IMR-90 (cell line): ENCODE measurements at regions not wholly inside any gene's neighbourhood (a gene's known extent, or its start where the extent isn't known, plus 50 kb on each side); places are given as distances from the start of the nearest gene placed in this dataset.

ENCODE experiments used
- ATAC-seq: fragments of 200-7000 bp; cut with Tn5 transposase; 2 replicates; pipeline ENCODE4 v1.9.1; 2020; ENCODE audit warnings: low read depth, mild to moderate bottlenecking, moderate library complexity
- BruUV-seq: library from RNA; stranded (reverse); fragments of 400-500 nt; replicated peaks from 2 replicates; lab custom pipeline; 2021; lab: Mats Ljungman, UMichigan
- CTCF ChIA-PET: fragments of 300-600 bp; formaldehyde crosslinking; extraction: SDS; loops from one replicate; lab custom pipeline; 2021; ENCODE audit warnings: antibody characterized with exemption; lab: Yijun Ruan, JAX
- POLR2A ChIA-PET: fragments of 300-600 bp; sonication (Branson Sonifier 250); formaldehyde crosslinking; loops from one replicate; lab custom pipeline; 2022; ENCODE audit warnings: antibody characterized with exemption; ENCODE audit not compliant: unreplicated experiment; lab: Charles Lee
- DNase-seq: peaks from one replicate; pipeline ENCODE4 v3.0.0; 2013
- H2AFZ ChIP-seq: replicated peaks from 2 replicates; pipeline ENCODE3; 2013; ENCODE audit warnings: low read length, mild to moderate bottlenecking; ENCODE audit not compliant: poor library complexity
- H2AK5ac ChIP-seq: 2 replicates; pipeline ENCODE4 v1.6.1; 2013; ENCODE audit warnings: low read depth, low read length, inconsistent platforms
- H2AK9ac ChIP-seq: replicated peaks from 2 replicates; pipeline ENCODE3; 2013; ENCODE audit warnings: mild to moderate bottlenecking, low read depth, low read length, moderate library complexity; ENCODE audit not compliant: poor library complexity
- H2BK120ac ChIP-seq: 2 replicates; pipeline ENCODE4 v1.6.1; 2013; ENCODE audit warnings: low read depth, low read length, inconsistent platforms
- H2BK15ac ChIP-seq: 3 replicates; pipeline ENCODE4 v1.6.1; 2013; ENCODE audit warnings: low read depth, low read length, inconsistent platforms
- H2BK20ac ChIP-seq: 2 replicates; pipeline ENCODE4 v1.6.1; 2013; ENCODE audit warnings: low read depth, mild to moderate bottlenecking, inconsistent platforms, low read length, moderate library complexity
- H2BK5ac ChIP-seq: 2 replicates; pipeline ENCODE4 v1.6.1; 2013; ENCODE audit warnings: mild to moderate bottlenecking, low read depth, low read length, inconsistent platforms; ENCODE audit not compliant: poor library complexity, severe bottlenecking
- H3K14ac ChIP-seq: replicated peaks from 2 replicates; pipeline ENCODE4 v1.6.1; 2013; ENCODE audit warnings: low read depth, low read length, inconsistent platforms
- H3K18ac ChIP-seq: 2 replicates; pipeline ENCODE4 v1.6.1; 2013; ENCODE audit warnings: low read depth, low read length, control low read depth
- H3K23ac ChIP-seq: 2 replicates; pipeline ENCODE4 v1.6.1; 2013; ENCODE audit warnings: low read depth, low read length, inconsistent platforms
- H3K27ac ChIP-seq: 2 replicates; pipeline ENCODE4 v1.5.1; 2013; ENCODE audit warnings: mild to moderate bottlenecking, control low read depth, low read length; ENCODE audit not compliant: insufficient read depth
- H3K27me3 ChIP-seq: 2 replicates; pipeline ENCODE4 v1.6.1; 2013; ENCODE audit warnings: low read length; ENCODE audit not compliant: control insufficient read depth, insufficient read depth
- H3K36me3 ChIP-seq: 2 replicates; pipeline ENCODE4 v1.6.1; 2013; ENCODE audit warnings: low read length, mixed read lengths; ENCODE audit not compliant: control insufficient read depth, insufficient read depth
- H3K4ac ChIP-seq: 2 replicates; pipeline ENCODE4 v1.6.1; 2013; ENCODE audit warnings: low read depth, low read length, inconsistent platforms
- H3K4me1 ChIP-seq: 2 replicates; pipeline ENCODE4 v1.6.1; 2013; ENCODE audit warnings: low read length, mixed read lengths; ENCODE audit not compliant: control insufficient read depth, insufficient read depth
- H3K4me2 ChIP-seq: 2 replicates; pipeline ENCODE4 v1.6.1; 2013; ENCODE audit warnings: low read depth, mild to moderate bottlenecking, control low read depth, low read length, moderate library complexity
- H3K4me3 ChIP-seq: 2 replicates; pipeline ENCODE4 v1.5.1; 2013; ENCODE audit warnings: low read depth, mild to moderate bottlenecking, control low read depth, low read length, moderate library complexity; ENCODE audit not compliant: insufficient read depth
- H3K56ac ChIP-seq: 2 replicates; pipeline ENCODE4 v1.6.1; 2013; ENCODE audit warnings: low read length, inconsistent platforms; ENCODE audit not compliant: insufficient read depth; ENCODE audit errors: extremely low read depth
- H3K79me1 ChIP-seq, 2 experiments: 2 replicates each; pipeline ENCODE4 v1.6.1; 2013; ENCODE audit warnings: low read length in 2 of 2, inconsistent platforms in 1 of 2, low read depth in 1 of 2
- H3K9ac ChIP-seq: 2 replicates; pipeline ENCODE4 v1.6.1; 2013; ENCODE audit warnings: low read depth, low read length, control low read depth
- H3K9me1 ChIP-seq: 2 replicates; pipeline ENCODE4 v1.6.1; 2013; ENCODE audit warnings: low read length, inconsistent platforms; ENCODE audit not compliant: insufficient read depth
- H3K9me3 ChIP-seq: 2 replicates; pipeline ENCODE4 v1.6.1; 2013; ENCODE audit warnings: low read length; ENCODE audit not compliant: control insufficient read depth, insufficient read depth
- H4K20me1 ChIP-seq: 2 replicates; pipeline ENCODE4 v1.6.1; 2013; ENCODE audit warnings: low read length, inconsistent platforms; ENCODE audit not compliant: insufficient read depth
- H4K5ac ChIP-seq: 2 replicates; pipeline ENCODE4 v1.6.1; 2013; ENCODE audit warnings: mild to moderate bottlenecking, low read depth, low read length, control low read depth
- H4K8ac ChIP-seq, 2 experiments: 2 replicates each; pipeline ENCODE4 v1.6.1; 2013; ENCODE audit warnings: low read depth in 2 of 2, low read length in 2 of 2, control low read depth in 1 of 2, inconsistent platforms in 1 of 2
- H4K91ac ChIP-seq: 2 replicates; pipeline ENCODE4 v1.6.1; 2013; ENCODE audit warnings: low read depth, low read length, inconsistent platforms; ENCODE audit not compliant: insufficient read depth
- BHLHE40 ChIP-seq: fragments of 150-350 bp; IDR thresholded peaks from 2 replicates; pipeline ENCODE4 v1.6.1; 2016; ENCODE audit warnings: mild to moderate bottlenecking, low read depth, low read length
- CEBPB ChIP-seq: IDR thresholded peaks from 2 replicates; pipeline ENCODE4 v1.6.1; 2012; ENCODE audit warnings: low read depth, low read length, improper control_type of control experiment
- CHD1 ChIP-seq: IDR thresholded peaks from 2 replicates; pipeline ENCODE4 v1.6.1; 2012; ENCODE audit warnings: low read depth, low read length, improper control_type of control experiment
- FOS ChIP-seq: fragments of 150-350 bp; IDR thresholded peaks from 2 replicates; pipeline ENCODE4 v1.6.1; 2016; ENCODE audit warnings: low read depth, low read length
- MAFK ChIP-seq: IDR thresholded peaks from 2 replicates; pipeline ENCODE4 v1.6.1; 2012; ENCODE audit warnings: low read depth, low read length, improper control_type of control experiment
- MAZ ChIP-seq: IDR thresholded peaks from 2 replicates; pipeline ENCODE4 v1.6.1; 2012; ENCODE audit warnings: low read depth, mild to moderate bottlenecking, low read length, improper control_type of control experiment, moderate library complexity, borderline replicate concordance
- MXI1 ChIP-seq: IDR thresholded peaks from 2 replicates; pipeline ENCODE4 v1.6.1; 2012; ENCODE audit warnings: low read depth, mild to moderate bottlenecking, low read length, moderate library complexity, borderline replicate concordance
- NFE2L2 ChIP-seq: fragments of 150-350 bp; IDR thresholded peaks from 2 replicates; pipeline ENCODE4 v1.6.1; 2016; ENCODE audit warnings: low read depth, mild to moderate bottlenecking, low read length
- POLR2A ChIP-seq: IDR thresholded peaks from 2 replicates; pipeline ENCODE4 v1.6.1; 2012; ENCODE audit warnings: mild to moderate bottlenecking, low read depth, low read length
- RAD21 ChIP-seq: IDR thresholded peaks from 2 replicates; pipeline ENCODE4 v1.6.1; 2012; ENCODE audit warnings: low read length, improper control_type of control experiment
- RCOR1 ChIP-seq: IDR thresholded peaks from 2 replicates; pipeline ENCODE4 v1.6.1; 2012; ENCODE audit warnings: mild to moderate bottlenecking, low read length, improper control_type of control experiment; ENCODE audit not compliant: insufficient replicate concordance
- SMC3 ChIP-seq: fragments of 150-350 bp; IDR thresholded peaks from 2 replicates; pipeline ENCODE4 v1.6.1; 2016; ENCODE audit warnings: low read depth, mild to moderate bottlenecking, antibody characterized with exemption, low read length, moderate library complexity
- WGBS, 2 experiments: methylation state at CpG; one replicate each; pipeline versions ENCODE4 v1.1.5 to v1.1.7; 2013; ENCODE audit warnings: missing lambda C conversion rate in 2 of 2; ENCODE audit not compliant: insufficient read length in 1 of 2; ENCODE audit errors: extremely low coverage in 2 of 2; 5-methylcytosine and 5-hydroxymethylcytosine counted together
- dilution Hi-C: fragments of 300-500 bp; cut with HindIII; formaldehyde crosslinking; loops from one replicate; pipeline ENCODE4 v1.14.3; 2018; ENCODE audit warnings: low sequenced_read_pairs; ENCODE audit not compliant: unreplicated experiment
- in situ Hi-C: fragments of 300-500 bp; cut with MboI; formaldehyde crosslinking; loops from 3 replicates; pipeline ENCODE4 v1.14.3; 2019; ENCODE audit warnings: low sequenced_read_pairs, inconsistent platforms, mixed read lengths
- intact Hi-C: fragments of 100-400 bp; cut with micrococcal nuclease; formaldehyde crosslinking; loops from 2 replicates; pipeline ENCODE4 v1.10.0; 2022
- TF ChIP-seq, protein P1 (sequence below): fragments of 150-350 bp; IDR thresholded peaks from 2 replicates; pipeline ENCODE4 v1.6.1; 2016; ENCODE audit warnings: low read depth, mild to moderate bottlenecking, low read length, moderate library complexity, borderline replicate concordance
- TF ChIP-seq, protein P2 (sequence below): conservative IDR thresholded peaks from 2 replicates; pipeline ENCODE4 v1.5.1; 2012; ENCODE audit warnings: mild to moderate bottlenecking, low read depth, low read length, improper control_type of control experiment
- TF ChIP-seq, protein P3 (sequence below): fragments of 150-350 bp; IDR thresholded peaks from 2 replicates; pipeline ENCODE4 v1.6.1; 2017; ENCODE audit warnings: mild to moderate bottlenecking, antibody characterized with exemption, low read length, low read depth

- no peaks in the 10 kb centered on the region for H3K9me3 ChIP-seq
- H2BK20ac ChIP-seq = no peak overlapping the region
- no peaks in the 10 kb centered on the region for H3K4me1 ChIP-seq
- no peaks in the 10 kb centered on the region for H4K20me1 ChIP-seq
- no peak overlapping the region for H3K14ac ChIP-seq
- DNase-seq (no peak), ATAC-seq (no peak)
- H3K79me1 ChIP-seq = no peaks in the 10 kb centered on the region
- no peak overlapping the region for H2BK5ac ChIP-seq
- no peaks in the 10 kb centered on the region for H3K36me3 ChIP-seq
- no peak overlapping the region for H4K91ac ChIP-seq
- H3K4ac ChIP-seq = no peak overlapping the region
- H2AK5ac ChIP-seq = no peak overlapping the region
- no peak for TF ChIP-seq MAFK
- TF ChIP-seq MAZ = no peak
- no peak for TF ChIP-seq CHD1
- TF ChIP-seq SMC3 = no peak
- TF ChIP-seq, protein P1, sequence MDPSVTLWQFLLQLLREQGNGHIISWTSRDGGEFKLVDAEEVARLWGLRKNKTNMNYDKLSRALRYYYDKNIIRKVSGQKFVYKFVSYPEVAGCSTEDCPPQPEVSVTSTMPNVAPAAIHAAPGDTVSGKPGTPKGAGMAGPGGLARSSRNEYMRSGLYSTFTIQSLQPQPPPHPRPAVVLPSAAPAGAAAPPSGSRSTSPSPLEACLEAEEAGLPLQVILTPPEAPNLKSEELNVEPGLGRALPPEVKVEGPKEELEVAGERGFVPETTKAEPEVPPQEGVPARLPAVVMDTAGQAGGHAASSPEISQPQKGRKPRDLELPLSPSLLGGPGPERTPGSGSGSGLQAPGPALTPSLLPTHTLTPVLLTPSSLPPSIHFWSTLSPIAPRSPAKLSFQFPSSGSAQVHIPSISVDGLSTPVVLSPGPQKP = no peak
- TF ChIP-seq RAD21 = no peak
- TF ChIP-seq FOS = no peak
- TF ChIP-seq NFE2L2 = no peak
- no peak for TF ChIP-seq POLR2A
- TF ChIP-seq, protein P2, sequence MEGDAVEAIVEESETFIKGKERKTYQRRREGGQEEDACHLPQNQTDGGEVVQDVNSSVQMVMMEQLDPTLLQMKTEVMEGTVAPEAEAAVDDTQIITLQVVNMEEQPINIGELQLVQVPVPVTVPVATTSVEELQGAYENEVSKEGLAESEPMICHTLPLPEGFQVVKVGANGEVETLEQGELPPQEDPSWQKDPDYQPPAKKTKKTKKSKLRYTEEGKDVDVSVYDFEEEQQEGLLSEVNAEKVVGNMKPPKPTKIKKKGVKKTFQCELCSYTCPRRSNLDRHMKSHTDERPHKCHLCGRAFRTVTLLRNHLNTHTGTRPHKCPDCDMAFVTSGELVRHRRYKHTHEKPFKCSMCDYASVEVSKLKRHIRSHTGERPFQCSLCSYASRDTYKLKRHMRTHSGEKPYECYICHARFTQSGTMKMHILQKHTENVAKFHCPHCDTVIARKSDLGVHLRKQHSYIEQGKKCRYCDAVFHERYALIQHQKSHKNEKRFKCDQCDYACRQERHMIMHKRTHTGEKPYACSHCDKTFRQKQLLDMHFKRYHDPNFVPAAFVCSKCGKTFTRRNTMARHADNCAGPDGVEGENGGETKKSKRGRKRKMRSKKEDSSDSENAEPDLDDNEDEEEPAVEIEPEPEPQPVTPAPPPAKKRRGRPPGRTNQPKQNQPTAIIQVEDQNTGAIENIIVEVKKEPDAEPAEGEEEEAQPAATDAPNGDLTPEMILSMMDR = no peak
- no peak for TF ChIP-seq MXI1
- TF ChIP-seq, protein P3, sequence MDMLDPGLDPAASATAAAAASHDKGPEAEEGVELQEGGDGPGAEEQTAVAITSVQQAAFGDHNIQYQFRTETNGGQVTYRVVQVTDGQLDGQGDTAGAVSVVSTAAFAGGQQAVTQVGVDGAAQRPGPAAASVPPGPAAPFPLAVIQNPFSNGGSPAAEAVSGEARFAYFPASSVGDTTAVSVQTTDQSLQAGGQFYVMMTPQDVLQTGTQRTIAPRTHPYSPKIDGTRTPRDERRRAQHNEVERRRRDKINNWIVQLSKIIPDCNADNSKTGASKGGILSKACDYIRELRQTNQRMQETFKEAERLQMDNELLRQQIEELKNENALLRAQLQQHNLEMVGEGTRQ = no peak
- no peak for TF ChIP-seq BHLHE40
- TF ChIP-seq RCOR1 = no peak
- TF ChIP-seq CEBPB = no peak
- no peaks in the 10 kb centered on the region for H3K9me1 ChIP-seq
- H3K4me3 ChIP-seq = no peak overlapping the region
- dilution Hi-C loops (no loop called here), intact Hi-C loops (no loop called here), in situ Hi-C loops (no loop called here)
- no peak overlapping the region for H2AFZ ChIP-seq
- H2AK9ac ChIP-seq = no peak overlapping the region
- BruUV-seq = no TSS peak
- no peak overlapping the region for H3K56ac ChIP-seq
- H3K18ac ChIP-seq = no peak overlapping the region
- no peak overlapping the region for H2BK15ac ChIP-seq
- no peak overlapping the region for H3K27ac ChIP-seq
- H4K8ac ChIP-seq = no peak overlapping the region
- no peak overlapping the region for H2BK120ac ChIP-seq
- H3K23ac ChIP-seq = no peak overlapping the region
- ChIA-PET POLR2A (no interaction called here), CTCF (interaction anchor here (0.6 kb wide), 1 partner anchor 12 kb away, joined by 3 read pairs; no protein-coding TSS in a partner anchor)
- no peak overlapping the region for H3K4me2 ChIP-seq
- no peak overlapping the region for H3K9ac ChIP-seq
- H4K5ac ChIP-seq = no peak overlapping the region
- no peaks in the 10 kb centered on the region for H3K27me3 ChIP-seq
- WGBS, 2 experiments = no CpG with 5 or more reads among the region's 2 CpGs
Measured at GRCh38 chr1:209454340-209454994, 129.0 kb upstream of the CAMK1G start.
